GM21381 (cell line): ENCODE measurements at regions not wholly inside any gene's neighbourhood (a gene's known extent, or its start where the extent isn't known, plus 50 kb on each side); places are given as distances from the start of the nearest gene placed in this dataset.
"Not testable (repeated sequence)": the region's sequence is repeated elsewhere in the genome, so short reads cannot be mapped to it uniquely, and the experiment has no call there.

Experiments used
- ATAC-seq: cut with Tn5 transposase; IDR thresholded peaks from one replicate; pipeline ENCODE4 v1.9.1; 2021; ENCODE audit warnings: mild to moderate bottlenecking, moderate library complexity; ENCODE audit not compliant: unreplicated experiment

GRCh38 chr6:6931071-6932025, 176.4 kb upstream of the RREB1 start:
- ATAC-seq, result no peak

GRCh38 chr6:6932341-6932740, 175.4 kb upstream of the RREB1 start:
- ATAC-seq, result no peak

- no peak for ATAC-seq
Observed at GRCh38 chr6:6932968-6933367, 174.8 kb upstream of the RREB1 start.

- ATAC-seq, result no peak
Observed at GRCh38 chr6:6940031-6941025, 167.4 kb upstream of the RREB1 start.

- no peak for ATAC-seq
Observed at GRCh38 chr6:6941201-6941600, 166.6 kb upstream of the RREB1 start.

GRCh38 chr6:6942091-6942490, 165.7 kb upstream of the RREB1 start:
- ATAC-seq, result no peak

- ATAC-seq, result peak; percentile 86
Observed at GRCh38 chr6:6942831-6943230, 164.9 kb upstream of the RREB1 start.

GRCh38 chr6:6943421-6943820, 164.3 kb upstream of the RREB1 start:
- peak; percentile 21 for ATAC-seq

GRCh38 chr6:6946206-6947155, 161.3 kb upstream of the RREB1 start:
- ATAC-seq, result no peak

GRCh38 chr6:6950373-6951145, 157.2 kb upstream of the RREB1 start:
- no peak for ATAC-seq

- ATAC-seq, result no peak
Observed at GRCh38 chr6:6951355-6951754, 156.4 kb upstream of the RREB1 start.

- no peak for ATAC-seq
Observed at GRCh38 chr6:6952484-6952883, 155.3 kb upstream of the RREB1 start.

- ATAC-seq, result not testable (repeated sequence)
Observed at GRCh38 chr6:6952927-6953326, 154.8 kb upstream of the RREB1 start.

GRCh38 chr6:6960571-6961251, 147.1 kb upstream of the RREB1 start:
- no peak for ATAC-seq

GRCh38 chr6:6962086-6962485, 145.7 kb upstream of the RREB1 start:
- no peak for ATAC-seq

GRCh38 chr6:6962699-6963098, 145.1 kb upstream of the RREB1 start:
- ATAC-seq, result no peak

GRCh38 chr6:6963390-6963789, 144.4 kb upstream of the RREB1 start:
- not testable (repeated sequence) for ATAC-seq

- no peak for ATAC-seq
Observed at GRCh38 chr6:6964675-6965074, 143.1 kb upstream of the RREB1 start.

GRCh38 chr6:6966127-6966526, 141.6 kb upstream of the RREB1 start:
- no peak for ATAC-seq
